PC-9 (cell line): ENCODE measurements at regions not wholly inside any gene's neighbourhood (a gene's known extent, or its start where the extent isn't known, plus 50 kb on each side); places are given as distances from the start of the nearest gene placed in this dataset.

Source experiments
- BruUV-seq: library from RNA; stranded (reverse); fragments of 400-500 nt; replicated peaks from 2 replicates; lab custom pipeline; 2021; lab: Mats Ljungman, UMichigan
- CTCF ChIA-PET: fragments of 300-600 bp; sonication (Branson Sonifier 250); formaldehyde crosslinking; loops from one replicate; lab custom pipeline; 2022; ENCODE audit warnings: antibody characterized with exemption; lab: Charles Lee
- POLR2A ChIA-PET: fragments of 300-600 bp; sonication (Branson Sonifier 250); formaldehyde crosslinking; loops from one replicate; lab custom pipeline; 2022; ENCODE audit warnings: antibody characterized with exemption; ENCODE audit not compliant: unreplicated experiment; lab: Charles Lee
- DNase-seq, 2 experiments: peaks; one replicate each; pipeline versions ENCODE4 v3.0.0 to v3.0.0-alpha.2; 2015 to 2022; ENCODE audit warnings: mixed read lengths in 1 of 2
- H2AFZ ChIP-seq: fragments of 200-600 bp; sonication (generic); 2 replicates; pipeline ENCODE4 v1.8.1; 2017; ENCODE audit warnings: antibody characterized with exemption
- H3F3A ChIP-seq: fragments of 200-600 bp; sonication (generic); 2 replicates; pipeline ENCODE4 v1.8.1; 2017; ENCODE audit warnings: antibody characterized with exemption, mild to moderate bottlenecking, low read depth; ENCODE audit not compliant: insufficient read depth
- H3K27ac ChIP-seq: fragments of 200-600 bp; sonication (generic); 2 replicates; pipeline ENCODE4 v1.6.1; 2016; ENCODE audit warnings: mixed run types
- H3K27me3 ChIP-seq: fragments of 200-600 bp; sonication (generic); 2 replicates; pipeline ENCODE4 v1.6.1; 2016; ENCODE audit warnings: low read depth, mixed run types; ENCODE audit not compliant: insufficient read depth
- H3K36me3 ChIP-seq: fragments of 200-600 bp; sonication (generic); 2 replicates; pipeline ENCODE4 v1.6.1; 2016; ENCODE audit warnings: low read depth, mixed run types
- H3K4me1 ChIP-seq: fragments of 200-600 bp; sonication (generic); replicated peaks from 2 replicates; pipeline ENCODE4 v1.6.1; 2016; ENCODE audit warnings: mixed run types; ENCODE audit not compliant: insufficient read depth
- H3K4me2 ChIP-seq: fragments of 200-600 bp; sonication (generic); 2 replicates; pipeline ENCODE4 v1.6.1; 2017; ENCODE audit warnings: mixed run types
- H3K4me3 ChIP-seq: fragments of 200-600 bp; sonication (generic); 2 replicates; pipeline ENCODE4 v1.6.1; 2016; ENCODE audit warnings: mixed run types
- H3K79me2 ChIP-seq: fragments of 200-600 bp; sonication (generic); 2 replicates; pipeline ENCODE4 v1.6.1; 2017; ENCODE audit warnings: low read depth, mixed run types
- H3K9me2 ChIP-seq: fragments of 200-600 bp; sonication (generic); 2 replicates; pipeline ENCODE4 v1.8.1; 2017; ENCODE audit warnings: mild to moderate bottlenecking; ENCODE audit not compliant: insufficient read depth
- H3K9me3 ChIP-seq: fragments of 200-600 bp; sonication (generic); 2 replicates; pipeline ENCODE4 v1.8.1; 2016; ENCODE audit warnings: low read depth; ENCODE audit not compliant: insufficient read depth
- H4K20me1 ChIP-seq: fragments of 200-600 bp; sonication (generic); 2 replicates; pipeline ENCODE4 v1.8.1; 2017; ENCODE audit not compliant: insufficient read depth
- CTCF ChIP-seq: fragments of 200-600 bp; sonication (generic); conservative IDR thresholded peaks from 2 replicates; pipeline ENCODE4 v1.6.1; 2017; ENCODE audit warnings: mixed run types, antibody characterized with exemption, mild to moderate bottlenecking, moderate library complexity
- EZH2 ChIP-seq: fragments of 200-600 bp; sonication (generic); IDR thresholded peaks from 2 replicates; pipeline ENCODE4 v1.8.0; 2017; ENCODE audit warnings: antibody characterized with exemption, low read depth
- intact Hi-C: fragments of 100-400 bp; cut with micrococcal nuclease; formaldehyde crosslinking; loops from one replicate; pipeline ENCODE4 v1.10.0; 2022; ENCODE audit not compliant: unreplicated experiment

- Histone ChIP-seq H3K9me2 (no peaks in the 10 kb centered on the region), H3F3A (no peaks in the 10 kb centered on the region), H3K9me3 (no peaks in the 10 kb centered on the region), H4K20me1 (no peaks in the 10 kb centered on the region), H3K27ac (no peak overlapping the region), H3K36me3 (no peaks in the 10 kb centered on the region), H3K4me1 (no peaks in the 10 kb centered on the region), H3K79me2 (no peaks in the 10 kb centered on the region), H3K4me3 (no peak overlapping the region), H3K4me2 (no peak overlapping the region), H2AFZ (no peak overlapping the region), H3K27me3 (no peaks in the 10 kb centered on the region)
- POLR2A ChIA-PET: no interaction called here
- no peak for TF ChIP-seq CTCF
- TF ChIP-seq EZH2: no peak
- CTCF ChIA-PET: no interaction called here
- intact Hi-C loops: no loop called here
- no TSS peak for BruUV-seq
- DNase-seq: no peak
These were observed 293.1 kb upstream of the NRP1 start for GRCh38 chr10:33627611-33628010.

- Histone ChIP-seq H3K27me3 (no peaks in the 10 kb centered on the region), H3K36me3 (no peaks in the 10 kb centered on the region), H3K4me2 (no peak overlapping the region), H4K20me1 (no peaks in the 10 kb centered on the region), H3K4me1 (no peaks in the 10 kb centered on the region), H3F3A (no peaks in the 10 kb centered on the region), H3K4me3 (no peak overlapping the region), H3K9me2 (no peaks in the 10 kb centered on the region), H3K79me2 (no peaks in the 10 kb centered on the region), H3K27ac (no peak overlapping the region), H3K9me3 (no peaks in the 10 kb centered on the region), H2AFZ (no peak overlapping the region)
- DNase-seq: no peak
- TF ChIP-seq CTCF: no peak
- TF ChIP-seq EZH2: no peak
- intact Hi-C loops: no loop called here
- ChIA-PET POLR2A (no interaction called here), CTCF (no interaction called here)
- no TSS peak for BruUV-seq
These were observed 292.5 kb upstream of the NRP1 start for GRCh38 chr10:33626798-33627466.

- TF ChIP-seq EZH2 (no peak), CTCF (no peak)
- Histone ChIP-seq H3K4me2 (no peak overlapping the region), H2AFZ (no peak overlapping the region), H3K36me3 (no peaks in the 10 kb centered on the region), H3K9me3 (no peaks in the 10 kb centered on the region), H4K20me1 (no peaks in the 10 kb centered on the region), H3K4me3 (no peak overlapping the region), H3K9me2 (no peaks in the 10 kb centered on the region), H3K27ac (no peak overlapping the region), H3F3A (no peaks in the 10 kb centered on the region), H3K4me1 (no peaks in the 10 kb centered on the region), H3K27me3 (no peaks in the 10 kb centered on the region), H3K79me2 (no peaks in the 10 kb centered on the region)
- CTCF ChIA-PET: no interaction called here
- intact Hi-C loops: no loop called here
- POLR2A ChIA-PET: no interaction called here
- no TSS peak for BruUV-seq
- DNase-seq: no peak
These were observed 289.2 kb upstream of the NRP1 start for GRCh38 chr10:33623669-33624068.
